Astrocyte of the cerebellum (primary cell): ENCODE measurements at regions not wholly inside any gene's neighbourhood (a gene's known extent, or its start where the extent isn't known, plus 50 kb on each side); places are given as distances from the start of the nearest gene placed in this dataset.

ENCODE experiments used
- DNase-seq: peaks from one replicate; pipeline ENCODE4 v3.0.0-alpha.2; 2011; ENCODE audit warnings: low read depth
- H3K4me3 ChIP-seq: 2 replicates; pipeline ENCODE4 v1.5.1; 2011; ENCODE audit warnings: mild to moderate bottlenecking, low read depth, low read length, moderate library complexity
- in situ Hi-C: cut with HindIII; loops from 2 replicates; pipeline ENCODE4 v1.10.0; 2017; ENCODE audit warnings: low sequenced_read_pairs
- TF ChIP-seq, protein P1 (sequence below): IDR thresholded peaks from 2 replicates; pipeline ENCODE4 v1.5.1; 2012; ENCODE audit warnings: low read length, low read depth, moderate library complexity, mild to moderate bottlenecking; ENCODE audit errors: missing control alignments

DNA sequence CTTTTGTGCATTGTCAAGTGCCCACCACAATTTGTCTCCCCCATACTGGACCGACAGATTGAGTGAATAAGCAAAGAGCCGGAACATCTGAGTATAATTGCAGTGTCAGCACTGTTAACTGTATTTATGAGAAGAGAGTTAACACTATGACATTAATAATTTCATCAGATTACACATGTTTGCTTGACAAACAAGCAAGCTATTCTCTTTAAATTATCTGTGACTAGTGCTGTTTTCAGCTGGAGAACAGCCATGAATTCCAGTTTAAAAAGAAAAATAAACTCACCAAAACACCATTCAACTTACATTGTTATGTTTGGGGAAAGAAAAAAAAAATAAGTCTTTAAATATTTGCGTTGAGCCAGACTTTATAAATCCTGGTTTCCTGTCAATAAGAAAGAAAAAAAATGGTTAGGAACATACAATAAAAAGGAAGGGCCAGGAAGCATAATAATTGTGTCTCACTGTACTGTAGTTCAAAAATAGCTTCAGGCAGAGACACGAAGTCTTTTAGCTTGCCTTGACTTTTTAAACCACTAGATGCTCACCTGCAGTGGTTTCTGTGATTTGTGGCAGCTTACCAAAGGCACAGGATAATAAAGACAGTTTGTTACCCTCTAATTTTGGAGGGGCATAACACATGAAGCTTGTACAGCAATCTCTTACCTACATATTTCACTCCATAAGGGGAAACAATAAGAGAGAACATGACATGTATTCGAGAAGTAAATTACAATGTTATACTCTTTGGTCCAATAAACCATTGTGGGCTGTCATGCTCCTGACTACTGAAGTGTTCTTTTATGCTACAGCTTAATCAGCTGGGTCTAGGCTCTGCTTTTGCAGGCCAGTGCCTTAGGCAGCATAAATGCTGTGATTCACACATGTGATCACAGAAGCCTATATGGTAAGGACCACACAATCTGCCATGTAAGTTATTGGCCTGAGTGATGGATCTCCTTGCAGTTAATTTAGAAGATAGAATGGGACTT is 302.0 kb upstream of the ADGRL2 start:
- TF ChIP-seq, protein P1, sequence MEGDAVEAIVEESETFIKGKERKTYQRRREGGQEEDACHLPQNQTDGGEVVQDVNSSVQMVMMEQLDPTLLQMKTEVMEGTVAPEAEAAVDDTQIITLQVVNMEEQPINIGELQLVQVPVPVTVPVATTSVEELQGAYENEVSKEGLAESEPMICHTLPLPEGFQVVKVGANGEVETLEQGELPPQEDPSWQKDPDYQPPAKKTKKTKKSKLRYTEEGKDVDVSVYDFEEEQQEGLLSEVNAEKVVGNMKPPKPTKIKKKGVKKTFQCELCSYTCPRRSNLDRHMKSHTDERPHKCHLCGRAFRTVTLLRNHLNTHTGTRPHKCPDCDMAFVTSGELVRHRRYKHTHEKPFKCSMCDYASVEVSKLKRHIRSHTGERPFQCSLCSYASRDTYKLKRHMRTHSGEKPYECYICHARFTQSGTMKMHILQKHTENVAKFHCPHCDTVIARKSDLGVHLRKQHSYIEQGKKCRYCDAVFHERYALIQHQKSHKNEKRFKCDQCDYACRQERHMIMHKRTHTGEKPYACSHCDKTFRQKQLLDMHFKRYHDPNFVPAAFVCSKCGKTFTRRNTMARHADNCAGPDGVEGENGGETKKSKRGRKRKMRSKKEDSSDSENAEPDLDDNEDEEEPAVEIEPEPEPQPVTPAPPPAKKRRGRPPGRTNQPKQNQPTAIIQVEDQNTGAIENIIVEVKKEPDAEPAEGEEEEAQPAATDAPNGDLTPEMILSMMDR: no peak
- no peak overlapping the region for H3K4me3 ChIP-seq
- no peak for DNase-seq
- in situ Hi-C loops: no loop called here

DNA sequence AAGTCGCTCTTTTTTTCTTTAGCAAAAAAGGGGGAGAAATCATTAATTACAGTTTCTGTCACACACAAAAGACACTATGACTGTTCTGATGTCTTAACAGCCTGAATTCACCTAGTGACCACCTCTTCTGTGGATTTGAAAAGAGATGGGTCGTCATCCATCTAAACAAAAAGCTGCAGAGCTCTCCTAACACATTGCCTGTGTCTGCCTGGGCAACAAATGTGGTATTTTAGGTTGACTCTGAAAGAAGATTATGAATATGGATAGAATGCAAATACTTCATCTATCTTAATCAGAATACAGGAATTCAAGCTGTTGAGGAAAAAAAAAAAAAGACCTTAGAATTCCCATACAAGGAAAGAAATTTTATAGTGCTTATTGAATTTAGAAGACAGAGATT is 304.4 kb upstream of the ADGRL2 start:
- in situ Hi-C loops: no loop called here
- TF ChIP-seq, protein P1: no peak
- no peak for DNase-seq
- H3K4me3 ChIP-seq: no peak overlapping the region

DNA sequence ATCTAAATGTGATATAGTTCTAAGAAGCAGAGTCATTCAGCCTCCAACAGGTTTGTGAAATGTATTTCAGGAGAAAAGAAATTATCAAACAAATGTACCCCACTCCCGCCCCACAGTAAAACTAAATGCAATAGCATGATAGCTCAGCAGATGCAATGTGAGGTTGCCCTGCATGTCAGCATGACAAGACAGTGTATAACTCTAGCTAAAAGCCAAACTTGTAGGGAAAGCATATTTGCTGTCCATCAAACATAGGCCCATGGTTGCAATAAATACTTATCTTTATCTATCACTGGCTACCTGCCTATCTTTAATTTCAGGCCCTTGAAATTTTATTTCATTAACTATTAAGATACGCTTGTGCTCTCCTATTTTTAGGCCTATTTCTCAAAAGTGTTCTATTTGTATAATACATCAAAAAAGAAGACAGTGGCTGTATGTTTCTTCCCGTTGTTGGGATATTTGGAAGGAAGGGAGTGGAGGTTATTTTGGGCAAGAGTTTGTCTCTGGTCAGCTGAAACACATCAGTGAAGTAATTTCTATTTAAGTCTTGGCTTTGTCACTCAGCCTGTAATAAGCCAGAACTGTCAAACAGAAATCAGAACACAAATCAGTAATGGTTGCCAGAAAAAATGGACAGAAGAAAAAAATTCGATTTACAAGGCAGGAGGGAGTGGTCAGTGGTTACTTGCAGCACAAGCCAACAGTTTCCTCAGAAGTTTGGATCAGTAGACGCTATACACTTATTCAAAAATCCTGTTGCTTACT is 307.4 kb upstream of the ADGRL2 start:
- TF ChIP-seq, protein P1: no peak
- no peak overlapping the region for H3K4me3 ChIP-seq
- in situ Hi-C loops: no loop called here
- no peak for DNase-seq

DNA sequence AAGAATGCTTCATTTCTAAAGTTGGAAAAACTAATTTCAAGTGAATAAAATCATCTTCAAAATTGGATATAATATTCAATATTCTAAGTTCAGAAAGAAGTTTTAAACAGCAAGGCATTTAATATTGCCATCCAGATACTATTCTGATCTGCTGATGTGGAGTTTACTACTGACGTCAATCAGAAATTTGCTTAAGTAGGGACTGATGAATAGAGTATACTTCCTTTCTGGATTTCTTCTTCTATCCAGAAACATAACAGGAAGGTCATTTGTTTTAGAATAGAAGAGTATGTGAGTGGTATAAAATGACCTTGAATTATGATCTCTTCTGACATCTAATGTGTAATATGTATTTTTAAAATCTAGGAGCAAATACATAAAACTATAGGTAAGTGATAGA is 308.1 kb upstream of the ADGRL2 start:
- in situ Hi-C loops: no loop called here
- DNase-seq: no peak
- TF ChIP-seq, protein P1: no peak
- no peak overlapping the region for H3K4me3 ChIP-seq

DNA sequence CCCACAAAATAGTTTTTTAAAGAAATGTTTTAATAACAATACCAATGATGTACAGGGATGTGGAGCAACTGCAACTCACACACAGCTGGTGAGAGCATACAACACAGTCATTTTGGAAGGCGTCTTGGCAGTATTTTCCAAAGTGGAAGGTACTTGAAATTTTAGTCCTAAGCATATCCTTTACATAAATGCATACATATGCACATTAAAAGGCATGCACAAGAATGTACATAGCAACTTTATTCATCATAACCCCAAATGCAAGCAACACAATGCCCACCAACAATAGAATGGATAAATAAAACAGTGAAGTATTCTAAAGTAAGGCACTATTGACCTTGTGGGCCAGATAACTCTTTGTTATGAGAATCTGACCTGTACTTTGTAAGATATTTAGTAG is 310.1 kb upstream of the ADGRL2 start:
- TF ChIP-seq, protein P1: no peak
- H3K4me3 ChIP-seq: no peak overlapping the region
- in situ Hi-C loops: no loop called here
- DNase-seq: no peak

DNA sequence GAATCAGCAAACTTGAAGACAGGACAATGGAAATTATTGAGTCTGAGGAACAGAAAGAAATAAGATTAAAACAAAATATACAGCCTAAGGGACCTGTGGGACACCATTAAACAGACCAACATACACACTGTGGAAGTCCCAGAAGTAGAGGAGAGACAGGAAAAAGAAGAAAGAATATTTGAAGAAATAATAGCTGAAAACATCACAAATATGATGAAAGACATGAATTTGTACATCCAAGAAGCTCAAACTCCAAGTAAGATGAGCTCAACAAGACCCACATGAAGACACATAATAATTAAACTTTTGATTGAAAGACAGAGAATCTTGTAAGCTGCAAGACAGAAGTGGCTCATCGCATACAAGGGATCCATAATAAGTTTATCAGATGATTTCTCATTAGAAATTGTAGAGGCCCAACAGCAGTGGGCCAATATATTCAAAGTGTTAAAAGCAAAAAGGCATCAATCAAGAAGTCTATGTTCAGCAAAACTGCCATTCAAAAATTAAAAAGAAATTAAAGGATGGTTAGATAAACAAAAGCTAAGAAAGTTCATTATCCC is 311.3 kb upstream of the ADGRL2 start:
- DNase-seq: no peak
- in situ Hi-C loops: no loop called here
- TF ChIP-seq, protein P1: no peak
- H3K4me3 ChIP-seq: no peak overlapping the region
